LNCaP clone FGC (cell line): ENCODE measurements at regions not wholly inside any gene's neighbourhood (a gene's known extent, or its start where the extent isn't known, plus 50 kb on each side); places are given as distances from the start of the nearest gene placed in this dataset.

ENCODE experiments used
- DNase-seq: peaks from one replicate; pipeline ENCODE4 v3.0.0-alpha.2; 2011; ENCODE audit warnings: low read depth
- H3K4me3 ChIP-seq: 2 replicates; pipeline ENCODE4 v1.5.1; 2011; ENCODE audit warnings: mild to moderate bottlenecking, low read depth, low read length, control low read depth
- CTCF ChIP-seq: IDR thresholded peaks from 2 replicates; pipeline ENCODE4 v1.5.1; 2012; ENCODE audit warnings: mild to moderate bottlenecking; ENCODE audit not compliant: control insufficient read depth, insufficient read depth; ENCODE audit errors: extremely low read depth

- no peak for DNase-seq
Measured at GRCh38 chr3:152669560-152669959, 165.4 kb upstream of the P2RY1 start.

GRCh38 chr3:152671446-152672319 is 163.2 kb upstream of the P2RY1 start:
- H3K4me3 ChIP-seq, result no peak overlapping the region
- TF ChIP-seq CTCF, result no peak
- no peak for DNase-seq

More at GRCh38 chr3:152669560-152669959, 165.4 kb upstream of the P2RY1 start:
- no peak for TF ChIP-seq CTCF
- no peak overlapping the region for H3K4me3 ChIP-seq

- no peak for TF ChIP-seq CTCF
- H3K4me3 ChIP-seq, result no peak overlapping the region
- no peak for DNase-seq
Measured at GRCh38 chr3:152672320-152672649, 162.6 kb upstream of the P2RY1 start.

GRCh38 chr3:152676810-152677379 is 158.0 kb upstream of the P2RY1 start:
- no peak for TF ChIP-seq CTCF
- DNase-seq, result no peak
- H3K4me3 ChIP-seq, result no peak overlapping the region

GRCh38 chr3:152677491-152677890 is 157.4 kb upstream of the P2RY1 start:
- no peak overlapping the region for H3K4me3 ChIP-seq
- no peak for TF ChIP-seq CTCF
- no peak for DNase-seq

GRCh38 chr3:152682477-152682876 is 152.5 kb upstream of the P2RY1 start:
- no peak overlapping the region for H3K4me3 ChIP-seq
- DNase-seq, result no peak
- TF ChIP-seq CTCF, result no peak
